ENCODE measurements at regions not wholly inside any gene's neighbourhood (a gene's known extent, or its start where the extent isn't known, plus 50 kb on each side); places are given as distances from the start of the nearest gene placed in this dataset.

- DNase-seq (ENCODE audit: low read depth), result no peak
- no peak for TF ChIP-seq CTCF (IDR thresholded peaks at IDR 0.05; ENCODE audit: low read depth, low read length, missing control alignments)
- no peak overlapping the region for H3K4me3 ChIP-seq (ENCODE audit: low read depth, low read length)
These were observed 180.4 kb upstream of the BMP4 start for GRCh38 chr14:54136894-54137613.

DNA sequence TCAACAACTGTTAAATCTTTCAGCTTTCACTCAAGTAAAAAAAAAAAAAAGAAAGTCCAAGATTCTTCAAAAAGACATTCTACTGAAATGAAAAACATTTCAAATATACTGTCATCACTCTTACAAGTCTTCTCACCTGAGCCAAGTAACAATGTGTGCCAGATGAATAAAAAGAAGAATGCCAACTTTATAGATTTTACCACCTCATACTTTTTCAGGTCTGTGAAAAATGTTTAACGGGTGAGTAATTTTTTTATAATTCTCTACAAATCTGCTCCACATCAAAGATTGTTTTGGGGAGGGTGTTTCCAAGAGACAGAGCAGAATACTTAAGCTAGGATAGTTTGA lies 181.0 kb upstream of the BMP4 start:
- no peak overlapping the region for H3K4me3 ChIP-seq (ENCODE audit: low read depth, low read length)
- no peak for DNase-seq (ENCODE audit: low read depth)
- TF ChIP-seq CTCF (IDR thresholded peaks at IDR 0.05; ENCODE audit: low read depth, low read length, missing control alignments), result no peak

- no peak for DNase-seq (ENCODE audit: low read depth)
- H3K4me3 ChIP-seq (ENCODE audit: low read depth, low read length), result no peak overlapping the region
- TF ChIP-seq CTCF (IDR thresholded peaks at IDR 0.05; ENCODE audit: low read depth, low read length, missing control alignments), result no peak
These were observed 181.4 kb upstream of the BMP4 start for GRCh38 chr14:54138024-54138353.

DNA sequence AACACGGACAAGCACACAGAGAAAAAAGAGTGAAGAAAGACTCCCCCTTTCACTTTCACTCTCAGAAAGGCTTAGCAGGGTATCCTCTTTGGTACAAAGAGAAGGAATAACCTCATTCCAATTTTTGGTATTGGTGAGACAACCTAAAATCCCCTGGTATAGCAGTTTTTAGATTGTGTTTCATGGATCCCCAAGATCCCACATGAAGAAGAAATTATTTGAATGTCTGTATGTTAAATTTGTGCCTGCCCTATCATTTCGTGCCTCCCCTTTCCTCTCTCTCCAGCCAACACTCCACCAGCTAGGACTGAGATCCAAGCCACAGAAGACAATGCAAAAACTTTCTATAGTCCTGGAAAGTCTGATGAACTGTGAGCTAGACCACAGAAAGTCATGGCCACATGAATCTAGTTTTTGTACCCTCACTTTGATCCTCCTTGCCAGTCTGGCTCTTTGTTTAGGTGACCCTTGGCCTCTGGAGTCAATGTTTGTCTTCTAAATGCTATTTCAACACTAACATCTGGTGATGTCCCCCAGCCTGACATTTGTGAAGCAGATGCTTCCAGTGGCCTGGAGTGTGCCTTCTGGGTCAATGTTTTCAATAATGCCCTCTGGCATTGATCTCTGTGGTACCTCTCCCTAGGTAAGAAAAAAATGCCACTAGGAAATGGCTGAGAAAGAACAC lies 181.9 kb upstream of the BMP4 start:
- no peak overlapping the region for H3K4me3 ChIP-seq (ENCODE audit: low read depth, low read length)
- no peak for DNase-seq (ENCODE audit: low read depth)
- TF ChIP-seq CTCF (IDR thresholded peaks at IDR 0.05; ENCODE audit: low read depth, low read length, missing control alignments), result no peak

- no peak for TF ChIP-seq CTCF (IDR thresholded peaks at IDR 0.05; ENCODE audit: low read depth, low read length, missing control alignments)
- DNase-seq (ENCODE audit: low read depth), result no peak
- no peak overlapping the region for H3K4me3 ChIP-seq (ENCODE audit: low read depth, low read length)
These were observed 183.9 kb upstream of the BMP4 start for GRCh38 chr14:54140551-54140950.

GRCh38 chr14:54146601-54147000 lies 190.0 kb upstream of the BMP4 start:
- no peak for TF ChIP-seq CTCF (IDR thresholded peaks at IDR 0.05; ENCODE audit: low read depth, low read length, missing control alignments)
- no peak for DNase-seq (ENCODE audit: low read depth)
- H3K4me3 ChIP-seq (ENCODE audit: low read depth, low read length), result no peak overlapping the region

- no peak overlapping the region for H3K4me3 ChIP-seq (ENCODE audit: low read depth, low read length)
- DNase-seq (ENCODE audit: low read depth), result no peak
- TF ChIP-seq CTCF (IDR thresholded peaks at IDR 0.05; ENCODE audit: low read depth, low read length, missing control alignments), result no peak
These were observed 190.7 kb upstream of the BMP4 start for GRCh38 chr14:54147282-54147681.

All from GM12864 (cell line).